Stimulated activated CD4-positive, alpha-beta T cell treated with anti-CD3 and anti-CD28 coated beads, Interleukin-4, amount 100 ng/mL, for 4 hours (primary cell): ENCODE measurements at regions not wholly inside any gene's neighbourhood (a gene's known extent, or its start where the extent isn't known, plus 50 kb on each side); places are given as distances from the start of the nearest gene placed in this dataset.
"Not testable (repeated sequence)": the region's sequence is repeated elsewhere in the genome, so short reads cannot be mapped to it uniquely, and the experiment has no call there.

ENCODE experiments used
- DNase-seq, 2 experiments: peaks; one replicate each; pipeline ENCODE4 v3.0.0-alpha.2; 2020

DNA sequence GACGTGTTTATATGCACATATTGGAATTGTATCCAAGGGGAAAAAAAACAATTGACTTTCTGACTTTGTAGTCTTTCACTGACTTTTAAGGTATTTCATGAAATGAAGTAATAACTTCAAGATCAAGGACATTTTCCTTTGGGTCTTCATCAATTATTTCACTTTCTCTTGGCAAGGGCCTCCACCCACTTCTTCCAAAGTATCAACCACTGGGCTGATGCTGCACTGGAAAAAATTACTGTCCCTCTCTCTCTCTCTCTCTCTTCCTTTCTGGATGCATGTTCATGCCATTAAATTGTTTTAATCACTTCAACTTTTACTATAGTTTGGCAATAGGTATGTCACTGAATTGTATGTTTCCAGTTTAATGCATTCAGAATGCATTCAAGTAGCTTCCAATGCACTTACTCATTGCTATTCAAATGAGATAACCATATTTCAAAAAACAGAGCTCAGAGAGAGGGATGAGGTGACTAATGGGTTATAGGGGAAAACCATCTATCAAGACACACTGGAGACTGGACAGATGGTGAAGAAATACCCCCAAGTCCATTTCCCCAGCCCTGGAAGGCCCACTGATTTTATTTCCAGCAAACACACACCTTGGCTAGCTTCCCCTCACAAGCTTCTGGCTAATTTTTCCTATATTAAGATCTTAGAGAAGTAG lies 585.3 kb downstream of the EBF1 start:
- DNase-seq: no peak

DNA sequence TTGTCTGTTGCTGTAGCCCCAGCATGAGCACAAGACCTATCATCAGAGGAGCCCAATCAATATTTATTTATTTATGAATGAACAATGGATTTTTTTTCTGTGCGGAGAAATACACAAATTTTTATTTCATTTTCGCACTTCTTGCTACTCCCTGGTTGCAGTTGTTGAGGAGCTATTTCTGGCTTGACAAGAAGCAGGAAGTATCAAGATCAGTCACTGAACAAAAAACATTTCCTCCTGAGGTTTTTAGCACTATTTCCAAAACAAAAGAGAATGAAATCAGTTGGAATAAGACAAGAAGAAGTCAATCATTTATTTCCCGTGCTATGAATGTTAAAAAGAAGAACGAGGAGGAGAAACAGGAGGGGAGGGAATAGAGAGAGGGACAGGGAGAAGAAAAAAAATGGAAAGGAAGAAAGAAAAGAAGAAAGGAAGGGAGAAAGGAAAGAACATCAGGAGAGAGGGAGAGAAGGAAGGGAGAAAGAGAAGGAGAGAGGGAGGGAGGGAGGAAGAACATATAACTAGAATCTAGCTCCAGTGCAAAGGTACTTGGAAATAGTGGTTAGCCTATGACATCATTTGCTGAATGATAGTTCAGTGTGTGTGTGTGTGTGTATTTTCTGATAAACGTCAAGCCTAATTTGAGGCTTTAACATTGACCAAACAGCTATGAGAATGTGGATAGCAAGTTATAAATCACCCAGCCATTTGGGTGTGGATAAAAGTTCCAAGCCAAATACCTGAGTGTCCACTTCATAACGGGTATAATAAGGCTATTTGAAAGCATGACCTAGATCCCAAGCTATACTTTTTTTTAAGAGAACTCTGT lies 586.0 kb downstream of the EBF1 start:
- DNase-seq: no peak

DNA sequence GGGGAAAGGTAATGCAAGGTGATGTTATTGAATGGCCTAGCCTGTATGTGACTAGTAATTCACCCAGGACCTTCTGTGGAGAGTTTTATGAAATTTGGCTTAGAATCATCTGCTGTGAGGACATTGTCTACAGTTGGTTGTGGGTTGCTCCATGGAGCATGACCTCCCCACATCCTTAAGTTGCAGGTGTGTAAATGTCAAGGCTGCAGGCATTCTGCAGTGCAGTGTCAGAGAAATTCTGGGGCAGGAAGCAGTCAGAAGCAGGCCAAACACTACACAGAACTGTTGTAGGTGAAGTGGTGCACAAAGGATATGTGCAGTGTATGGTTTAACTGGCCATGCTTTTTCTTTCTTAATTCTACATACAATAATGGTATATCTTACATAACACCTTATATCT lies 588.3 kb downstream of the EBF1 start:
- no peak for DNase-seq

DNA sequence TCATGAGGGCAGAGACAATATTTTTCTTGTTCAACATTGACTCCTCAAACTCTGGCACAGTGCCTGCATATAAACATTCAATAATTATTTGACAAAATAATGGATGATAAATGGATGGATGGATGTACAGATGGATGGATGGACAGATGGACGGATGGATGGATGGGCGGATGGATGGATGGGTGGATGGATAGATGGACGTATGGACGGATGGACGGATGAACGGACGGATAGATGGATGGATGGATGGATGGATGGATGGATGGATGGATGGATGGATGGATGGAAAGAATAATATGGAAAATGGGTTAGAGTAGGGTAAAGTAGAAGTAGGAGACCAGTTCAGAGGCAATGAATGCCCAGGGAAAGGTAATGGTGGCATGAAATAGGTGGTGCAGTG lies 589.2 kb downstream of the EBF1 start:
- no peak for DNase-seq

DNA sequence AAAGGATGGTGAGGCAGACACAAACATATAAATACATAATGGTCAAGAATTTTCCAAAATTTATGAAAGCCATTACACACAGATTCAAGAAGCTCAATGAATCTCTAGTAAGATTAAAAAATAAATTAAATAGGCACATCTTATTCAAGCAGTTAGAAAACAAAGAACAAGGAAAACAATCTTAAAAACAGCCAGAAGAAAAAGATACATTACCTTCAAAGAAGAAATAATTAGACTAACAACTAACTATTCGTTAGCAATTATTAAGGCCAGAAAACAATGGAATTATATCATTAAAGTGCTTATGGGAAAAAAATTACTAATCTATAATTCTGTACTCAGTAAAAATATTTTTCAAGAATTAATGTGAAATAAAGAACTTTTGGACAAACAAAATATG lies 593.1 kb downstream of the EBF1 start:
- no peak for DNase-seq

DNA sequence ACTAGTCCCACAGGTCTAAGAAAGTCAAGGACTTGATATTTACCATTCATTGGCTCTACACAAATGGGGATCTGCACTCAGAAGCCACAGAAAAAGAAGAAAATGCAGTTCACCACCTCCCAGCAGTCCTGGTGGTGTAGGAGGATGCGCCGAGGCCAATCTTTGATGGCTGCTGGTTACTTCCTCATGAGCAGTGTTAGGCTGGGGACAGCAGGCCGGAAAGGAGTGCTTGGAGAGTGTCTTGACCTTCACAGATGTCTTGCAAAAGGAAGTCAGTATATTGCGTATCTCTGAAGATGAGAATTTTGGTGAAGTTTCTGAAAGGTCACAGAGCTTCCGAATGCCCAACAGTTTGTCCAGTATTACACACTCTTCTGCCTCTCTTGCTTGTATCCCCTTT lies 597.0 kb downstream of the EBF1 start:
- DNase-seq: no peak

DNA sequence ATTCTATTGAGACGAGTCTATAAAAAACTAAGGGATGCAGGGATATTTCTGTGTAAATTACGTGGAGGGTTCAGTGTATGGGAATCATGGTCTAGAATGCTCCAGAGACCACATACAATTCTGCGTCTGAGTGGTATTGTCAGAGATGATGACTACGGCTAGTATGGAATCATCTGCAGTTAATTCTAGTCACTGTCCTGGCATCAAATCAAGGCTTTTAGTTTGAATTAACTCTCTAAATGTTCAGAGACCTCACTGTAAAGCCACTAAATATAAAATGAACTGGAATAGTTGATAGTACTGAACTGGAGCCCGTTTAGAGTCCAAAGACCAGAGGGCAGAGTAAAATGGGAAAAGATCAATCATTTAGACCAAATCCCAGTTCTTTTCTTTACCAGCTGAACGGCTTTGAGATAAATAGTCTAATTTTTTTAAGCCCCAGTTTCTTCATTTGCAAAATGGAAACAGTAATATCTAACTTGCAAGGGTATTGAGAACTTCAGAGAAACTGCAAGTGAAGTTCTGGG lies 599.8 kb downstream of the EBF1 start:
- no peak for DNase-seq

DNA sequence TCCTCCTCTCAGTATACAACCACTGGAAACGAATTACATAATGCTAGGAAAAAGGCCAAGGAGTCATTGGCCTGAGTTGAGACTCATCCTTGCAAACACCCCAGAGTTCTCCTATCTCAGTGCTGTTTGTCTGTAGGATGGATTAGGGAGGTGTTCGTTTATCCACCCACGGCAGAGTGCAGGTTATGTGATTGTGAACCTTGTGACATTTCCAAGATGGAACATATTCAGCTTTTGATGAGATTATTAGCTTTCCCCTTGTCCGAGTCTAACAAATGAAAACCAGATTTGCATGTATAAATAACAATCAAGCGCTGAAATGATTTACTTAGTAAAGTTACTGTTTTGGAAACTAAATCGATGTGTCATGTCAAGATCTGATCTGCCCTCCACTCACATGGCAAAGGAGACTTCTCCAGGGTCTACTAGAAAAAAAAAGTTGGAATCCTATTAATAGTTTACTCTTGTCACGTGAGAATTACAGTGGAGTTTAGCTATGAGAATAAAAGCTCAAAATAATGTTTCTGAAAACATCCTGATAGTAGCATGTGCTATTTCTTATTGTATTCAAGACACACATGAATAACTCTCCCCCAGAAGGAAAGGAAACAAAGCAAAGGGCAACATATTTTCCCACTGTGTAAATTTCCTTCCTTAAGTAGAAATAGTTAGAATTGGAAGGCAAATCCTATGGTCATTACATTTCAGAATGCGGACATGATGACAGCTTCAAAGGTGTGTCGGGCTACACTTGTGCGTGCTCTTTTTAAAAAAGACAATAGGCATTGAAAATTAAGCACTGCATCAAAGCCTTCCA lies 600.4 kb downstream of the EBF1 start:
- no peak for DNase-seq

DNA sequence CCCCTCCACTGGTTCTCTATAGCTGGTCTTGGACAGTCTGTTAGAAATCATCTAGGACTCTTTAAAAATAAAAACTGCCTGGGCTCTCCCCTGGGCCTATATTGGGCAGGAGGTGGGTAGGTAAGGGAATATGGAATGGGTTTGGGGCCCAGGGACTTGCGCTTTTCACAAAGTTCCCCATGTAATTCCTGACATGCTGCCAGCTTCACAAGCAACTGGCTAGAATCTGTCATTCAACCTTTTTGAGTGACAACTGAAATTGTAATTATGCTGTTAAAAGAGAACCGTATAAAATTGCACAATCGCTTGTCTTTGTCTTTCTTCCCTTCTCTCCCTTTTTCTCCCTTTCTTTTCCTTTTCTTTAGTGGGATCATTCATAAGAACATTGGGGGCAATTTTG lies 603.1 kb downstream of the EBF1 start:
- DNase-seq: no peak

DNA sequence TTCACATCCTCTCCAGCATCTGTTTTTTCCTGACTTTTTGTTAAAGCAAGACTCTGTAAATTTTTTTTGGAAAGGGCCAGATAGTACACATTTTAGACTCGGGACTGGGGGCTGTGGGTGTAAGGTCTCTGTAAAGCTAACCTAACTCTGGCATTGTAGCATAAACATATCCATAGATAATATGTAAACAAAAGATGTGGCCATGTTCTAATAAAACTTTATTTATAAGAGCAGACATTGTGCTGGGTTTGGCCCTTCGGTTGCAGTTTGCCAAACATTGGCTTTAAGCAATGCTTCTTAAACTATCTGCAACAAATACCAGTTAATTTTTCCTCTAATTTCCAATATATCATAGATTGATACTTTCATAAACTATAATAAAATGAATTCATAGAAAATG lies 605.2 kb downstream of the EBF1 start:
- DNase-seq: no peak

DNA sequence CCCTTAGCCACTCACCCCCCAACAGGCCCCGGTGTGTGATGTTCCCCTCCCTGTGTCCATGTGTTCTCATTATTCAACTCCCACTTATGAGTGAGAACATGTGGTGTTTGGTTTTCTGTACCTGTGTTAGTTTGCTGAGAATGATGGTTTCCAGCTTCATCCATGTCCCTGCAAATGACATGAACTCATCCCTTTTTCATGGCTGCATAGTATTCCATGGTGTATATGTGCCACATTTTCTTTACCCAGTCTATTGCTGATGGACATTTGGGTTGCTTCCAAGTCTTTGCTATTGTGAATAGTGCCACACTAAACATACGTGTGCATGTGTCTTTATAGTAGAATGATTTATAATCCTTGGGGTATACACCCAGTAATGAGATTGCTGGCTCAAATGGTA lies 605.7 kb downstream of the EBF1 start:
- DNase-seq: not testable (repeated sequence)

DNA sequence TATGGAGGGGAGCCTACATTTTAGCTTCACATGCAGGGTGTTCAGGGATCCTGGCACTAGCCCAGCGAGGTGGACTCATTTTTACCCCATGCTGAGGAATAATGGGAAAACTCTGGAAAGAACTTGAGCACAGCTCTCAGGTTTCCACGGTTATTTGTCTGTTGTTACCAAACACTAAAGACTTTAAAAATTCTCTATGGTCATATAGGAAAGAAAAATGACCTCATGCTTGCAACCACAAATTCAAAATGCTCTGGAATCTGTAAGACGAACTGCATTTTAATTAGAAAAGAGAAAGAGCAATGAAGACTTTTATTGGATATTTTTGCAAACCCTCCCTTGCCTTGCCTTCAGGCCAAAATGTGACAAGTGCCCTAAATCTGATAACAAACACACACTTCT lies 606.9 kb downstream of the EBF1 start:
- no peak for DNase-seq

DNA sequence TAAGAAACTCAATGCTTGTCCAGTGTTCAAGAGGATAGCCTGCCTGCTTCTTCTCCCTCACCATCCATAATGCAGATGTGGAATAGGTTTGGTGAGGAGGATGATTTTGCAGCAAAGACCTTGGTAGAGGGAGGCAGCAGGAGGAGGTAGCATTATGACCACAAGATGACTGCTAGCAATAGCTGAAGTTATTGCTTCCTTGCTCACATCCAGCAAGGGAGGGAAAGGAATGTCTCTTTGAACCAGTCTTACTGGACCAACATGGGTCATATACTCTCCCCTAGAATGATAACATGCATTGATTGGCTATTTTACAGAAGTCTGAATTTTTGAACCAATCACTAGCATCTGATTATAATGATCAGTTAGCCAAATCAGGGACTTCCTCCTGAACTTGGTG lies 607.6 kb downstream of the EBF1 start:
- DNase-seq: no peak

DNA sequence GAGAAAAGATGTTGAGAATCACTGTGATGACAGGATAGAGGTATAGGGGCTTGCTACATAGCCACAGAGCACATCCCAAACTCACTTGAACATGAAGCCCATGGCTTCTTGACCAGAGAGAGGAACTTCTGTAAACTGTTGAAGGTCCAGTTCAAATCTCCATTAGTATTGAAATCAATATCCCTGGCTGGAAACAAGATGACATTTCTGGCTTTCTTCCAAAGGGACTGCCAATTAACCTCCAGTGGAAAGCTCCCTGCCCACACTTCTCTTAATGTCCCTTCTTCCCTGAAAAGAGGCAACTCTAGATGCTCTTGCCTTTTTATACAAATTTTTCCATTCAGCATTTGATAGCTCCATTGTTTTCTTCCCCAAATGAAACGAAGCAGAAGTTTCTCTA lies 612.1 kb downstream of the EBF1 start:
- DNase-seq: no peak

DNA sequence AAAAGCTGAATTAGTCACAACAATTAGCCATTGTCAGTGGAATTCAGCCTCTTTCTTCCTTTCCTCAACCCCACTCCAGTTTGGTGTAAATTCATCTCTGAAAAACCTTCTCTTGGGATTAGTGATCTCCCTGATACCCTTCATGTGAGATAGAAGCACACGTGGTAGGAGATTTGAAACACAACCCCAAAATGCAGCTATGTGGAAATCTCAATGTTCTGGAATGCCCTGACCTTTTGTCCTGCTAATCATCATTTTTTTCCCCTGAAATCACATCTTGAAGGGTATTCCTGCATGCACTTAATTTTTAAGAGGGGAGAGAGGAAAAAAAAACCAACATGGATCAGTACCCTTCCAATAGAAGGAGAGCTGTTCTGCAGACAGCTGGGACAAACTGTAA lies 612.6 kb downstream of the EBF1 start:
- DNase-seq: no peak

DNA sequence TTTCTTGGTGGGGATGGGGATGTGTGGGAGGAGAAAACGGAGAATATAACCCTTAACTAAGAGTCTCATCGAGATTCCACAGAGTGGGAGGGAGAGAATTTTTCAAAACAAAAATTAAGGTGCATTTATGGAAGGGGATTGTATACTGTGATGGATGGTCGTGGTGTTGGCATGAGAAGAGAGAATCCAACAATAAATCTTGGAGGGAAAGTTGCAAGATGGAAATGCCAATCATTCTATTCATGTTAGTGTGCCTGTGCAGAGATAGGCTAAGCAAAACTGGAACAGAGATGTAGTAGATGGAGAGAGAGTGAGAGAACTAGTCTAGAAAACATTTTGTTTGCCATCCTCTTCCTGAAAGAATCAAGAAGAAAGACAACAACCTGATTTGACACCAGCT lies 613.1 kb downstream of the EBF1 start:
- DNase-seq: no peak

DNA sequence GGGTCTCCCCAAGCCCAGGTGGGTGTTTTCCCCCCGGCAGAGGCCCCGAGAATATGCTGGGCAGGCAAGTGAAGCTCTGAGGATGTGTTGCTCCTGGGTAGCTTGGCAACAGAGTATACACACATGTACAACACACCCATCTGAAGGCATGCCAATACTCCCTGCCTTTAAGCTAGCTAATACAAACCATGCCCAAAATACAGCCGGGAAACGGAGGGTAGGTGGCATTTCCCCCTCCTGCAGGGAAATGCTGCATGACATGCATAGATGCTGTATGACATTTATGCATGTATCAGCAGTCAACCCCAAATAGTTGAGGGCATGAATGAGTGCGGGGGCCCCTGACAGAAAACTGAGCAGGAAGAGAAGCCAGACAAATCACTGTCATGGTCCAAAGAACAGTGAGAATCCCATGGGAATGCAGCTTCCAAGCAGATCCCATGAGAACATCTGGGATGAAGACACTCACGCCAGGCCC lies 614.1 kb downstream of the EBF1 start:
- DNase-seq: no peak

DNA sequence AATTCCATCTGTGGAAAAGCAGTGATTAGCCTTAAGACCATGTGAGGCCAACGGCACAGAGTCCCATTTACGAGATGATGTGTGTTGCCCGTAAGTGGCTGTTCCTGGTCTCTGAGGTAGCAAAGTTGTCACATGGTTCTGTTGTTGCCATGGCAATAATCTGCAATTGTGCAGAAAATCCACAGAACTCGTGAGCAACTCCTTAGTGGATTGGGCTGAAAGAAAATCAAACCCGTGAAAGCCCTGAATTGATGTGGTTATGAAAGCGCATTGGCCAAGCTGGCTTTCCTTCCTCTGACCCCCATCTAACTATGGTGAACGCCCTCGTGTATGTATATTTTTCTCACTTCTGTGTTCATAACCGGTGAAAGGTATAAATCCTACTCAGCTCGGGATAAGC lies 614.7 kb downstream of the EBF1 start:
- no peak for DNase-seq

DNA sequence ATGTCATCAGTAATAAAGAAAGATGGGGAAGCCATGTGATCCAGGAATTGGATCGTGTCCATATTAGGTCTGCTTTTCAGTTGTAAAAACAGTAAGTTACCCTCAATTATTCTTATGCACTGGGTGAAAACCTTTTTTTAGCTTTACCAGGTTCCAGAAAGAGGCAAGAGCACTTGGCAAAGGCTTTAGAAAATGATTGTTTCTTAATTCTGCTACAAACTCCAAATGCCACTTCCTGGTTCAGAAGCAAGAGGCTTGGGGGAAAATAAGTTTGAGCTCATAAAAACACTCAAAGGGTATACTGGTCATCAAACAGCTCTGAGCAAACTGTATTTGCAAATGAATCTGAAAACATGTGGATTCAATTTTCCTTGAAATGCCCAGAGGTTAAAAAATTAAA lies 615.6 kb downstream of the EBF1 start:
- no peak for DNase-seq

DNA sequence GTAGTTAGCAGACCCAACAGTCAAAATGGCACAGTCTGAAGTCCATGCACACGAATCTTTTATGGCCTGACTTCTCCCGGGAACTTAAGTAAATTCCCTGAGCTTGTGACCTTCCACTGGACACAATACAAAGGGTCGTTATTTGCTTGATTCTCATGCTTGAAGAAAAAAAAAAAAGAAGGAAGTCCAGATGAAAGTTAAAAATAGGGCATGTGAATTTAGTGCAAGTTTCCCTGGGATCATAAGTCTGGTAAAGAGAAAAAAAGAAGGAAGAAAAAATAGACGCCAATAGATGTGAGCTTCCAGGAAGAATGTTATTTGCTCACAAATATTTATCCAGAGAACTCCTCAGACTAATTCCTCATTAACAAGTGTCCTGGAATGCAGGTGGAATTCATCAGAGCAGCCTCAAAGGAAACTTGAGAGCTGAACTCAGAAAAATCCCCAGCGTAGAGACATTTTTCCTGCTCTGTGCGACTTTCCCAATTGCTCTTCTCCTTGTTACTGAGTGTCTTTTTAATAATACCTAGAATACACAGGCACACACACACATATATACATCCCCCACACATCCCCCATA lies 616.3 kb downstream of the EBF1 start:
- DNase-seq: no peak

DNA sequence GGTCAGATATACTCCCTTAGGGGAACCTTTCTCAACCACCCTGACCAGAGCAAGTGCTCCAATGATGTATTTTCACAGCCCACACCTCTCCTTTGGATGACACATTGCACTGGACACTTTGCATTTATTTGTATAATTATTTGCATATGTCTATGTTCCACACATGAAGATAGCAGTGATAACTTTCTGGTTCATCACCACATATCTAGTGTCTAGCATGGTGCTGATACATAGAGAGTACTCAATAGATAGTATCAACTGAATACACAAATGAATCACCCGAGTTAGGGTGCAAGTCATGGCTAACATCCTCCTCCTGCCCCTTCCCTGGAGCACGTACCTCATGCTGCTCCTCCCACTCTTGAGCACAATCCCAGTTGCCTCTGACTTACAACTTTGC lies 617.6 kb downstream of the EBF1 start:
- DNase-seq: no peak

DNA sequence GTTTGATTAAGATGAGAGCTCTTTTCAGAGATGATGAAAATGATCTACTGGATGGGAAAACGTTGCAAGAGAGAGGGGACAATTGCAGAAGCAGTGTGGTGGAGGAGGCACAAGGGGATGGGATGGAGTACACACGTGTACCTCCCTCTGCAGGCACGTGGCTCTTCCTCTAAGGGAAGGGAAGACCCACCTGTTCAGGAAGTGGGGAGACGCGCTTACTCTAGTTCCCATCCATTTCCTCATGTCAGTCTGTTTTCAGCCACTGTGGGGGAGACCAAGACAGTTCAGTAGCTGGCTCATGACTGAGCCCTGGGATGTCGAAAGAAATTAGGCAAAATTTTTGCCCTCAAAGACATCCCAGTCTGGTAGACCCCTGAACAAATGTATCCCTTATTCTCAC lies 619.2 kb upstream of the CLINT1 start:
- DNase-seq: no peak

DNA sequence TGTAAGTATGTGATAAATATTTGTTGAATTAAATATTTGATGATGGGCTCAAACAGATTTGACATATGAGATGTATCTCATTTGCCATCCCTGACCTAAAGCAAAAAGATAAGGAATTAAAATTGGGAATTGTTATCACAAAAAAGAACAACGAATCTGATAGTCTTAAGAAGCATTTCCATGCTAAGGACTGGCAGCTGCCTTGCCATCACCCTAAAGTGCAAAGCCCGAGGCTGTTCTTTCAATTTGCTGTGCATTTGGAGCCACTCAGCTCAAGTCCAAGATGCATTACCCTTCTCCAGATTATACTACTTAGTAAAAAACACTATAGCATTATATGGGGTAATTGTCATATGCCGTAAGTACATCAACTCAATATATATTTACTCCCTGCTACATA lies 618.3 kb upstream of the CLINT1 start:
- no peak for DNase-seq
